Loucy (cell line): ENCODE measurements at regions not wholly inside any gene's neighbourhood (a gene's known extent, or its start where the extent isn't known, plus 50 kb on each side); places are given as distances from the start of the nearest gene placed in this dataset.

Experiments
- CTCF ChIP-seq: fragments of 200-600 bp; sonication (generic); conservative IDR thresholded peaks from 2 replicates; pipeline ENCODE4 v1.5.1; 2014; ENCODE audit warnings: mild to moderate bottlenecking, antibody characterized with exemption, low read length
- EZH2phosphoT487 ChIP-seq: fragments of 200-600 bp; IDR thresholded peaks from 2 replicates; pipeline ENCODE4 v1.6.1; 2018; ENCODE audit warnings: antibody characterized with exemption, mild to moderate bottlenecking, moderate library complexity, borderline replicate concordance

- TF ChIP-seq CTCF (peak; percentile 18; the same call in 1 of the 2 replicates), EZH2phosphoT487 (no peak)
Measured at GRCh38 chrX:109049903-109050302, 313.5 kb upstream of the IRS4 start.
